ENCODE measurements at regions not wholly inside any gene's neighbourhood (a gene's known extent, or its start where the extent isn't known, plus 50 kb on each side); places are given as distances from the start of the nearest gene placed in this dataset.

GRCh38 chrX:110983024-110983423, 113.0 kb upstream of the PAK3 start:
- no peak for TF ChIP-seq CTCF (IDR thresholded peaks at IDR 0.05)
- no peak for TF ChIP-seq POLR2A (IDR thresholded peaks at IDR 0.05)
